ENCODE measurements at regions not wholly inside any gene's neighbourhood (a gene's known extent, or its start where the extent isn't known, plus 50 kb on each side); places are given as distances from the start of the nearest gene placed in this dataset.

DNA sequence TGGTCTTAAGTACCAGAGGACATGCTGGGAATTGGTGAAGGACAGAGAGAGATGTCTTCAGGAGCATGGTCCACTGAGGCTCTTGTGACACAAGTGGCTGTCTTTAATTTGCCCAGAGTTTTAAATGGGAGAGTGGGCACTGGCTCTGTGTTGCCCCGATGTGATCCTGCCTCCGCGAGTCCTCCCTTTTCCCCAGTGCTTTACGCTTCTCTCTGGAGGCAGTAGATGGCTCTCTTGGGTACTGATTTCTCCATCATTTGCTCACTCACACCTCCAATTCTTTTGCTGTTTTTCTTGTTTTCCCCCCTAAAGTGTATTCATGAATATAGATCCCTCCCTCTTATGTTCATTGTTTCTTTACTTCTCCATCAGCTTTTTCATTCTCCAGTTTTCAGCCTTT lies 74.3 kb downstream of the EMP1 start:
- TF ChIP-seq, protein P1, sequence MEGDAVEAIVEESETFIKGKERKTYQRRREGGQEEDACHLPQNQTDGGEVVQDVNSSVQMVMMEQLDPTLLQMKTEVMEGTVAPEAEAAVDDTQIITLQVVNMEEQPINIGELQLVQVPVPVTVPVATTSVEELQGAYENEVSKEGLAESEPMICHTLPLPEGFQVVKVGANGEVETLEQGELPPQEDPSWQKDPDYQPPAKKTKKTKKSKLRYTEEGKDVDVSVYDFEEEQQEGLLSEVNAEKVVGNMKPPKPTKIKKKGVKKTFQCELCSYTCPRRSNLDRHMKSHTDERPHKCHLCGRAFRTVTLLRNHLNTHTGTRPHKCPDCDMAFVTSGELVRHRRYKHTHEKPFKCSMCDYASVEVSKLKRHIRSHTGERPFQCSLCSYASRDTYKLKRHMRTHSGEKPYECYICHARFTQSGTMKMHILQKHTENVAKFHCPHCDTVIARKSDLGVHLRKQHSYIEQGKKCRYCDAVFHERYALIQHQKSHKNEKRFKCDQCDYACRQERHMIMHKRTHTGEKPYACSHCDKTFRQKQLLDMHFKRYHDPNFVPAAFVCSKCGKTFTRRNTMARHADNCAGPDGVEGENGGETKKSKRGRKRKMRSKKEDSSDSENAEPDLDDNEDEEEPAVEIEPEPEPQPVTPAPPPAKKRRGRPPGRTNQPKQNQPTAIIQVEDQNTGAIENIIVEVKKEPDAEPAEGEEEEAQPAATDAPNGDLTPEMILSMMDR (IDR thresholded peaks at IDR 0.05; ENCODE audit: low read length): no peak
- TF ChIP-seq EZH2 (optimal IDR thresholded peaks at IDR 0.05; ENCODE audit: low read depth, low read length): no peak

Data from MM.1S (cell line).